Fibroblast of lung (primary cell): ENCODE measurements at regions not wholly inside any gene's neighbourhood (a gene's known extent, or its start where the extent isn't known, plus 50 kb on each side); places are given as distances from the start of the nearest gene placed in this dataset.

Experiments
- CTCF ChIP-seq, 2 donors: IDR thresholded peaks in 1 of 2; conservative IDR thresholded peaks in 1 of 2; 1 replicate in 1 of 2; 2 replicates in 1 of 2; pipeline ENCODE4 v1.5.1; 2011 to 2012; ENCODE audit warnings: low read length in 2 of 2, control low read depth in 1 of 2, inconsistent platforms in 1 of 2, low read depth in 1 of 2, mild to moderate bottlenecking in 1 of 2
- EZH2 ChIP-seq: IDR thresholded peaks from 2 replicates; pipeline ENCODE4 v1.5.1; 2012; ENCODE audit warnings: low read length, control low read depth, mild to moderate bottlenecking; ENCODE audit errors: missing control alignments

- TF ChIP-seq CTCF (conservative IDR thresholded peaks at IDR 0.05 in 1 of 2, IDR thresholded peaks at IDR 0.05 in 1 of 2; ENCODE audit: low read depth in 1 of 2, low read length in 2 of 2), result no peak
- TF ChIP-seq EZH2, result no peak
Measured at GRCh38 chr4:71687056-71687455, 96.8 kb downstream of the GC start.
